Ovary (tissue), 7 donors: ENCODE measurements at regions not wholly inside any gene's neighbourhood (a gene's known extent, or its start where the extent isn't known, plus 50 kb on each side); places are given as distances from the start of the nearest gene placed in this dataset.

Experiments
- DNase-seq, 5 donors: peaks; one replicate each; pipeline ENCODE4 v3.0.0-alpha.2; 2019 to 2020
- H3K27ac ChIP-seq, 2 donors: fragments of 200-600 bp; one replicate each; pipeline versions ENCODE4 v1.5.1 to v1.8.0; 2019 to 2022
- H3K27me3 ChIP-seq: fragments of 200-600 bp; one replicate; pipeline ENCODE4 v1.8.0; 2022
- H3K36me3 ChIP-seq: fragments of 200-600 bp; sonication (generic); one replicate; pipeline ENCODE4 v1.5.1; 2019
- H3K4me1 ChIP-seq: one replicate; pipeline ENCODE4 v1.8.1; 2013; ENCODE audit warnings: mild to moderate bottlenecking, moderate library complexity; ENCODE audit not compliant: insufficient read depth
- H3K4me3 ChIP-seq: fragments of 200-600 bp; sonication (generic); one replicate; pipeline ENCODE4 v1.5.1; 2017
- H3K9me3 ChIP-seq, 2 donors: fragments of 200-600 bp in 1 of 2; sonication (generic) in 1 of 2; one replicate each; pipeline versions ENCODE4 v1.5.1 to v1.8.1; 2013 to 2019; ENCODE audit warnings: mild to moderate bottlenecking in 1 of 2, moderate library complexity in 1 of 2
- EP300 ChIP-seq: sonication (generic); formaldehyde crosslinking; IDR thresholded peaks from one replicate; pipeline ENCODE4 v1.6.1; 2017; ENCODE audit warnings: antibody characterized with exemption
- POLR2A ChIP-seq: fragments of 450-650 bp; IDR thresholded peaks from one replicate; pipeline ENCODE4 v1.6.1; 2017; ENCODE audit warnings: antibody characterized with exemption, mild to moderate bottlenecking, moderate library complexity
- WGBS, 3 donors: extraction: QIAGEN DNeasy Blood & Tissue Kit in 1 of 3; methylation state at CpG; one replicate each; pipeline versions ENCODE4 v1.1.5 to v1.1.7; 2013 to 2017; 5-methylcytosine and 5-hydroxymethylcytosine counted together
- intact Hi-C, 4 donors: fragments of 100-400 bp; cut with DNase I; formaldehyde crosslinking; loops; one replicate each; pipeline versions ENCODE4 v1.11.0 to v1.15.1; 2022 to 2023
- TF ChIP-seq, protein P1 (sequence below), 3 donors: fragments of 450-650 bp in 2 of 3; fragments of 200-600 bp in 1 of 3; IDR thresholded peaks; one replicate each; pipeline versions ENCODE4 v1.5.1 to v1.8.0; 2016 to 2022; ENCODE audit warnings: antibody characterized with exemption in 3 of 3, mild to moderate bottlenecking in 1 of 3
- donor health status: DM: no; HTN: no; CAD: no; lungs with moderate emphysema.
- donor health status: DM: no; HTN: no; CAD: no.
- donor health status: Bipolar disorder and iron deficiency.
- donor health status: DM: no; HTN: no; CAD: no.
- donor health status: DM: yes; HTN: yes; CAD: no.

- H3K9me3 ChIP-seq: no peaks in the 10 kb centered on the region
- TF ChIP-seq EP300: no peak
- TF ChIP-seq, protein P1, sequence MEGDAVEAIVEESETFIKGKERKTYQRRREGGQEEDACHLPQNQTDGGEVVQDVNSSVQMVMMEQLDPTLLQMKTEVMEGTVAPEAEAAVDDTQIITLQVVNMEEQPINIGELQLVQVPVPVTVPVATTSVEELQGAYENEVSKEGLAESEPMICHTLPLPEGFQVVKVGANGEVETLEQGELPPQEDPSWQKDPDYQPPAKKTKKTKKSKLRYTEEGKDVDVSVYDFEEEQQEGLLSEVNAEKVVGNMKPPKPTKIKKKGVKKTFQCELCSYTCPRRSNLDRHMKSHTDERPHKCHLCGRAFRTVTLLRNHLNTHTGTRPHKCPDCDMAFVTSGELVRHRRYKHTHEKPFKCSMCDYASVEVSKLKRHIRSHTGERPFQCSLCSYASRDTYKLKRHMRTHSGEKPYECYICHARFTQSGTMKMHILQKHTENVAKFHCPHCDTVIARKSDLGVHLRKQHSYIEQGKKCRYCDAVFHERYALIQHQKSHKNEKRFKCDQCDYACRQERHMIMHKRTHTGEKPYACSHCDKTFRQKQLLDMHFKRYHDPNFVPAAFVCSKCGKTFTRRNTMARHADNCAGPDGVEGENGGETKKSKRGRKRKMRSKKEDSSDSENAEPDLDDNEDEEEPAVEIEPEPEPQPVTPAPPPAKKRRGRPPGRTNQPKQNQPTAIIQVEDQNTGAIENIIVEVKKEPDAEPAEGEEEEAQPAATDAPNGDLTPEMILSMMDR (IDR thresholded peaks at IDR 0.05): no peak
- TF ChIP-seq POLR2A: no peak
- WGBS, 3 donors: 26 to 55% (median 33%) methylated on average over 7 of the region's 7 CpGs
Measured at GRCh38 chr4:176906709-176907108, 114.0 kb upstream of the VEGFC start.

DNA sequence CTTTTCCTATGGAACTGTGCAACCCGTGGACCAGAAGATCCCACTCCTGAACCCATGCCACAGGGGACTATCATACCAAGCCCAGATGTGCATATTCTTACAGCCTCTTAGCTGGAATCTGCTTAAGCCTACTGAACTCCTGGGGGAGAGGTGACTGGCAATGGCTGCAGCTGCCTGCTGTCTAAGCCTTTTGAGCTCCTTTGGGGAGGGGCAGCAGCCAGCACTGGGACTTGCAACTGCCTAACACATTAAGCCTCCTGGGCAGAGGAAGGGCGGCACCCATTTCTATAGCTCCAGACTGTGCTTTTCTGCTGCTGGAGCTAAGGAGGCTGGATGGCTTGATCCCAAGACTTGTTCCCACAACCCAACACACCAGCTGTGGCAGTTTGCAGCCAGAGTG is 117.9 kb upstream of the VEGFC start:
- Histone ChIP-seq H3K27me3 (no peaks in the 10 kb centered on the region), H3K36me3 (no peaks in the 10 kb centered on the region), H3K27ac (no peak overlapping the region), H3K4me3 (no peak overlapping the region), H3K4me1 (no peaks in the 10 kb centered on the region), H3K9me3 (no peaks in the 10 kb centered on the region)
- intact Hi-C loops: no loop called here
- TF ChIP-seq, protein P1 (IDR thresholded peaks at IDR 0.05): no peak
- no peak for TF ChIP-seq EP300
- no peak for TF ChIP-seq POLR2A
- WGBS, 3 donors: 88 to 92% (median 89%) methylated on average over 2 of the region's 2 CpGs
- DNase-seq: no peak

More at GRCh38 chr4:176906709-176907108, 114.0 kb upstream of the VEGFC start:
- intact Hi-C loops: no loop called here
- H3K36me3 ChIP-seq: no peaks in the 10 kb centered on the region
- H3K27ac ChIP-seq: no peak overlapping the region
- no peaks in the 10 kb centered on the region for H3K4me1 ChIP-seq
- H3K27me3 ChIP-seq: no peaks in the 10 kb centered on the region
- H3K4me3 ChIP-seq: no peak overlapping the region
- DNase-seq: no peak

DNA sequence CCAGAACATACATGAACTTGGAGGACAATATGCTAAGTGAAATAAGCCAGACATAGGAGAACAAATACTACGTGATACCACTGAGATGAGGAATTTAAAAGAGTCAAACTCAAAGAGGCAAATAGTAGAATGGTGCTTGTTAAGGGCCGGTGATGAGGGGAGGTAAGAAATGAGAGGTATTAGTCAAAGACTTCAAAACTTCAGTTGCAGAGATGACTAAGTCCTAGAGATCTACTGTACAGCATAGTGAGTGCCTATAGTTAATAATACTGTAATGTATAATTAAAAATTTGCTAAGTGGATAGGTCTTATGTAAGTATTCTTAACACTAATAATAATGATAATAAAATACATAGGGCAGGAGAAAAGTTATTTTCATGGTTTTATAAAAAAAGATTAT is 126.9 kb upstream of the VEGFC start:
- no peaks in the 10 kb centered on the region for H3K9me3 ChIP-seq
- H3K36me3 ChIP-seq: no peaks in the 10 kb centered on the region
- WGBS, 3 donors: 92 to 93% (median 93%) methylated on average over 2 of the region's 2 CpGs
- no peak for TF ChIP-seq EP300
- TF ChIP-seq POLR2A: no peak
- TF ChIP-seq, protein P1 (IDR thresholded peaks at IDR 0.05): no peak
- H3K4me3 ChIP-seq: no peak overlapping the region
- H3K27me3 ChIP-seq: no peaks in the 10 kb centered on the region
- H3K4me1 ChIP-seq: no peaks in the 10 kb centered on the region
- no peak for DNase-seq
- H3K27ac ChIP-seq: no peak overlapping the region
- intact Hi-C loops: no loop called here

DNA sequence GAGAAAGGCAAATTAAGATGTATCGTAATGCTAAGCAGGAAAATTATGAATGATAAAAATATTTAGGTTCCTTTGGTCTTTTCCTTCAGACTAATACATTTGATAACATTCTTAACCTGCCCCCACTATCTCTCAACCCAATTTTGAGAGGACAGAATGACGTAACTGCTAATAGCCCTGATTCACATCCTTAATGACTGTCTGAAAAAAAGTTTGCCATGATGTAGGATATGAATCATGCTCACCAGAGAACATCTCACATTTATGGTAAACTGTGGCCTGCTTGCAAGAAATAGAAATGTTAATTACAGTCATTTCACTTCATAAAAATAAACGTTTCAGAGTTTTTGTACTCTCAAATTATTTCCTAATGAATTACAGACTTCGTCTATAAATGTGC is 128.0 kb upstream of the VEGFC start:
- Histone ChIP-seq H3K27ac (no peak overlapping the region), H3K4me1 (no peaks in the 10 kb centered on the region), H3K9me3 (no peaks in the 10 kb centered on the region), H3K27me3 (no peaks in the 10 kb centered on the region), H3K36me3 (no peaks in the 10 kb centered on the region), H3K4me3 (no peak overlapping the region)
- intact Hi-C loops: no loop called here
- TF ChIP-seq, protein P1 (IDR thresholded peaks at IDR 0.05): no peak
- TF ChIP-seq EP300: no peak
- TF ChIP-seq POLR2A: no peak
- WGBS, 3 donors: 53 to 63% (median 56%) methylated on average over 4 of the region's 4 CpGs
- DNase-seq: no peak

GRCh38 chr4:176921256-176921655 is 128.5 kb upstream of the VEGFC start:
- intact Hi-C loops: no loop called here
- no peaks in the 10 kb centered on the region for H3K4me1 ChIP-seq
- no peak overlapping the region for H3K4me3 ChIP-seq
- H3K27me3 ChIP-seq: no peaks in the 10 kb centered on the region
- H3K9me3 ChIP-seq: no peaks in the 10 kb centered on the region
- no peaks in the 10 kb centered on the region for H3K36me3 ChIP-seq
- H3K27ac ChIP-seq: no peak overlapping the region
- DNase-seq: no peak
- TF ChIP-seq EP300 (no peak), POLR2A (no peak)
- TF ChIP-seq, protein P1 (IDR thresholded peaks at IDR 0.05): no peak
- 59 to 65% (median 62%) methylated on average over 4 of the region's 4 CpGs for WGBS, 3 donors
